GM19023 (cell line): ENCODE measurements at regions not wholly inside any gene's neighbourhood (a gene's known extent, or its start where the extent isn't known, plus 50 kb on each side); places are given as distances from the start of the nearest gene placed in this dataset.

Source experiments
- ATAC-seq: cut with Tn5 transposase; IDR thresholded peaks from one replicate; pipeline ENCODE4 v1.9.1; 2021; ENCODE audit warnings: mild to moderate bottlenecking, moderate library complexity; ENCODE audit not compliant: unreplicated experiment

- no peak for ATAC-seq
Observed at GRCh38 chr12:127550271-127550670, 716.7 kb upstream of the TMEM132C start.

GRCh38 chr12:127552838-127553237 lies 714.1 kb upstream of the TMEM132C start:
- ATAC-seq = no peak

- ATAC-seq = no peak
Observed at GRCh38 chr12:127555071-127555470, 711.9 kb upstream of the TMEM132C start.

DNA sequence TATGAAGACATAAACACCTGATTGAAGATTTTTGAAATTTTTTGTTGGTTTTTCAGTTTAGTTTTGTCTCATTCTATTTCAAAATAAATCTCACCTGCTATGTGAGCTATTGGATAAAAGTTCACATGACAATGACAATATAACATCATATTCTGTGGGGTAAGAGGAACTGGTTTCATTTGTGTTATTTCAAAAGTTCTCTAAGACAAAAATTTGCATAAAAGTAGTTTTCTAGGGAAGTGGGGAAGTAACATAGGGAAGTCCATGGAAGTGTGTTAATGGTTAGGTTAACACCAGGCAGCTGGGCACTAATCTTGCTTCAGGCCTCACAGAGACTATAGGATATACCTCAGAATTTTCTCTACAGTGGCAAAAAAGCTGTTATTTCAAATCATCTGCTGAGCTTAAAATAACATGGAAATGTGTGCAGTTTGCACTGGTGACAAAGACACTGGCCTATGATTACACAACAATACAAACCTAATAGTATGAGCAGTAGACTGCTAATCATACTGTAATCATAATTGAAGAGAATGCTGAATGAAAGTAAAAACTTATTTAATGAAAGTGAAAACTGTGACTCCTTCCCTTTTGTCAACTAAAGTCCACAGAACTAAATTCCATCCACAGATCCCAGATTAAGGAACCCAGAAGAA lies 710.6 kb upstream of the TMEM132C start:
- no peak for ATAC-seq

- no peak for ATAC-seq
Observed at GRCh38 chr12:127558361-127558760, 708.6 kb upstream of the TMEM132C start.

DNA sequence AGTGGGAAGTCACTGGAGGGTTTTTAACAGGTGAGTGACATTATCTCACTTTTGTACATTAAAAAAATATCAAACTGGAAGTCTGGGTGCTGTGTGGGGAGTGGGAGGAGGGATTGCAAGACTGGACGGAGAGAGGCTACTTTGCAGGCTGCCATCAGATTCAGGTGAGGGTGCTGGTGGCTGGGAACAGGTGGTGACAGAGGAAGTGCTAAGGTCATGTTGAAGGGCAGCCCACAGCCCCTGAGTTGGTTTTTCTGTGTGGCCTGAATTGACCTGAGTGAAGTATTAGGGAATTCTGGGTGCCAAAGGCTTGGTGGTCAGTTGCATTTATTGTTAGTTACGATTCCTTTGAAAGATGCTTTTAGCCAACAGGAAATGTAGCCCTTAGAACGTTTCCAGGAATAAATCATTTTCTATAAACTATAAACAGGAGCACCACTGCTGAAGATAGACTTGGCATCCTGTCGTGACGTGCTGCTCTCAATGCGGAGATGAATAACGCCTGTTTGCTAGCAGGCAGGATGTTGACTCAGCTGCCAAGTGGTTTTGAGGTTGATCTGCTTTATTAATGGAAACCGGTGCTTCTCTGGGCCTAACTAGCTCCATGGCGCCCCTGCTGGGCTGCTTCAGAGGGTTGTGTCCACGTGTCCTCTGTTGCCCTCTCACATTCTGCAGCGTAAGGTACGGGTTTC lies 707.5 kb upstream of the TMEM132C start:
- peak; percentile 75 for ATAC-seq

GRCh38 chr12:127560041-127560478 lies 706.9 kb upstream of the TMEM132C start:
- no peak for ATAC-seq

DNA sequence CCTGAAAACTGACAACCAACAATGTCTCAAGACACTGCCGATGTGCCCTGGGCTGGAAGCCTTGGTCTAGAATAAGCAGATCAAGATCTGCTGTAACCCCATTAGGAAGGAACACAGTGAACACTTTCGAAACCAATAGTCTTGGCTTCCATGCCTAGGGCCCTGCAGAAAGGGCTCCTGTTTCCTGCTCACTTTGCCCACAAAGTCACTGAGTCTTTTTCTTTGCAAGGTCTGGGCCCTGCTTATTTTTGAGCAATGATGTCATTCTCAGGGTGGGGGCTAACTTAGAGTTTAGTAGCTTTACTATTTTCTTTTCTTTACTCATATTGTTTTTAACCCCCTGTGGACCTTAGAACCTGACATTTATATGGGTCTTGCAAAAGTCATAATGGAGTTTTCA lies 704.2 kb upstream of the TMEM132C start:
- no peak for ATAC-seq

GRCh38 chr12:127565241-127565640 lies 701.7 kb upstream of the TMEM132C start:
- ATAC-seq = no peak

- ATAC-seq = no peak
Observed at GRCh38 chr12:127567531-127567930, 699.4 kb upstream of the TMEM132C start.

DNA sequence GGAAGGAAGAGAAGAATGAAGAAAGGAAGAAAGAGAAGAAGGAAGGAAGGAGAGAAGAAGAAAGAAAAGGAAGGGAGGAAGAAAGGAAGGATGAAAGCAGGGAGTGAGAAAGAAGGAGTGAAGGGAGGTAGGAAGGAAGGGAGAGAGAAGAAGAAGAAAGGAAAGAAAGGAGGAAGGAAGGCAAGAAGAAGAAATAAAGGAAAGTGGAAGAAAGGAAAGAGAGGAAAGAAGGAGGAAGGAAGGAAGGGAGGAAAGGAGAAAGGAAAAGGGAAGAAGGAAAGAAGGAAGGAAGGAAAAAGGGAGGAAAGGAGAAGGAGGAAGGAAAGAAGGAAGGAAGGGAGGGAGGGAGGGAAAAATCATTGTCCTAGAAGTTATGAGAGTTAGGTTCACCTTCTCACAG lies 696.6 kb upstream of the TMEM132C start:
- no peak for ATAC-seq

GRCh38 chr12:127570793-127571360 lies 696.1 kb upstream of the TMEM132C start:
- ATAC-seq = no peak

- no peak for ATAC-seq
Observed at GRCh38 chr12:127571578-127571977, 695.4 kb upstream of the TMEM132C start.

GRCh38 chr12:127579446-127579845 lies 687.5 kb upstream of the TMEM132C start:
- no peak for ATAC-seq

DNA sequence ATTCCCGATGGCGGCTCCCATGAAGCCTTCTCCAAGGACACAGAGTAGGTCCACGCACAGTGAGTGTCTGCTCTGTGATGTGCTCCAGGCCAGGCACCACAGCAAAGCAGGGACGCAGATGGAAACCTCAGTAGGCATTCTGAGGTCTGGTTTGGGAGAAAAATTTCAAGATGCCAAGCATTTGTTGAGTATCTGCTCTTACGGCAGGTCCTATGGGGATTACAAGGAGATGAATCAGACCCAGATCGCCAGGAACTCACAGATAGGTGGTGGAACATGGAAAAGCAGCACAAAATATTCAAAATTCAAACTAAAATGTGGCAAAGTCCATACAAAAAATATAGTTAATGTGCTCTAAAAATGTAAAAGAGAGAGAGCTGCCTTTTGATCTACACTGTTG lies 684.9 kb upstream of the TMEM132C start:
- ATAC-seq = no peak

- no peak for ATAC-seq
Observed at GRCh38 chr12:127583041-127583440, 683.9 kb upstream of the TMEM132C start.

DNA sequence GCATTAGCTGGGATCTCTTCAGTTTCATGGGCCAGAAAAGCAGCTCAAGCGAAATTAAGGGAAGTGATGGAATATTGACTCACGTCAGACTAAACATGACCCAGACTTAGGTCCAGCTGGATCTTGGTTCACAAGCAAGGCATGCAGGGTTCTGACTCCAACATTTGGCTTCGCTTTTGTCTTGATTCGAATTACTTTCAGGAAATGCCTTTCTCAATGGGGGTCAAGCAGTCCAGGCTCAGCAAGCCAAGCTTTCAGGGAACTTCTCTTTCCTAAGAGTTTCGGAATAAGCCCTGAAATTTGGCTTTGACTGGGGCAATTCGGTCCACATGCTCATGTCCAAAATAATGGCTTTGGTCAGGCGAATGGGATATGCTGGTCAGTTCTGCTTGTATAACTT lies 678.7 kb upstream of the TMEM132C start:
- no peak for ATAC-seq

GRCh38 chr12:127589541-127589940 lies 677.4 kb upstream of the TMEM132C start:
- ATAC-seq = no peak

DNA sequence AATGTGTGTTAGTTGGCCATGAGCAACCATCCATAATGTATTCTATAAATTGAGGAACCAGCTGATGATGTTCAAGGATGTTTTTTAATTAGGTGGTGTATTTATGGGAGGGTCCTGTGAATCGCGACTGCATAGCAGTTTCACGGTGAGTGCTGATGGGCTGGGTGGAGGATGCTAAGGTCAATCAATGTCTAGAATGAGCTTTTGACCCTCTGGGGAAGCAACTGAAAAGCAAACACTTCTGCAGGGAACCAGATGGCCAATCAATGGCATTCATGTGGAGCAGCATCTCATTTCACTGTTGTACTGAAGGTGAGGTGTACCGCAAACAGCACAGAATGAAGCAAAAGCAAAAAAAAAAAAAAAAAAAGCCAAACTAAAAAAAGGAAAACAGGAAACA lies 676.1 kb upstream of the TMEM132C start:
- no peak for ATAC-seq

DNA sequence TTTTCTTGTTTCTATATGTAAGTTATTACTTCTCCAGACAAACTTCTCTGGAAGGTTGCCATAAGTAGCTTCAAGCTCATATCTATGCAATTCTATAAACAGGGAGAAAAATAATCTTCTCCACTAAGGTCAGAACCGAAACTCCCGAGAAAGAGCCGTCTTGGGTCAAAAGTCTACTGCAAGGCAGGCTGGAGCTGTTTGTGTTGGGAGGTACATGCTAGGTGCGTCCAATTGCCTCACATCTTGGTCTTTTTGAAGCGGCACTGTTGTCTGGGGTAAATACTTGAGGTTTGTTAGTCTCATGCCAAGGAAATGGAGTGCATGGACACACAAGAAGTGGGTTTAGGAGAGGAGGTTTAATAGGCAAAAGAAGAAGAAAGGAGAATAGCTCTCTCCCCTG lies 674.7 kb upstream of the TMEM132C start:
- ATAC-seq = no peak

- ATAC-seq = no peak
Observed at GRCh38 chr12:127594351-127594970, 672.5 kb upstream of the TMEM132C start.

- no peak for ATAC-seq
Observed at GRCh38 chr12:127595506-127595905, 671.5 kb upstream of the TMEM132C start.
